C1 segment of cervical spinal cord (tissue), 14 donors: ENCODE measurements at regions not wholly inside any gene's neighbourhood (a gene's known extent, or its start where the extent isn't known, plus 50 kb on each side); places are given as distances from the start of the nearest gene placed in this dataset.
"Not testable (repeated sequence)": the region's sequence is repeated elsewhere in the genome, so short reads cannot be mapped to it uniquely, and the experiment has no call there.

Source experiments
- DNase-seq, 14 donors: peaks; one replicate each; lab custom pipeline; 2025; lab: John Stamatoyannopoulos, UW

- DNase-seq, result no peak
Observed at GRCh38 chr1:99501871-99502270, 144.0 kb upstream of the PALMD start.

DNA sequence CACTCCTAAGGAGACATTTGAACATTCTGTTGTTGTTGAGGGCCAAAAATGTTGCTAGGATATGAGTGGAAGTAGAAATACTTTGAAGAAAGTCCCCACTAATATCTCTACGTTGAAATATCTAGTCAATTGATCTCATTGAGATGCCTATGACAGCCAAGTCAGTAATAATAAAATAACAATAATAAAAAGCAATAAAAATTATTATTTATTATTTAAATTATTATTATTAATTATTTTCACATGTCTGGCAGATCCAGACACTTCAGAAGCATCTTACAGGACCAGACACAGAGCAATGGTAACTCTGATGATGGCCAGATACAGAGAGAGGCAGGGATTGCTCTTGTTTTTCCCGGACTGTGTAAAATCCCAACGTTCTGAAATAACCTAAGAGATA, 143.5 kb upstream of the PALMD start:
- no peak for DNase-seq

GRCh38 chr1:99503276-99503747, 142.6 kb upstream of the PALMD start:
- peak in 1 of 14 donors; percentile 2 for DNase-seq

- no peak for DNase-seq
Observed at GRCh38 chr1:99504287-99504686, 141.6 kb upstream of the PALMD start.

DNA sequence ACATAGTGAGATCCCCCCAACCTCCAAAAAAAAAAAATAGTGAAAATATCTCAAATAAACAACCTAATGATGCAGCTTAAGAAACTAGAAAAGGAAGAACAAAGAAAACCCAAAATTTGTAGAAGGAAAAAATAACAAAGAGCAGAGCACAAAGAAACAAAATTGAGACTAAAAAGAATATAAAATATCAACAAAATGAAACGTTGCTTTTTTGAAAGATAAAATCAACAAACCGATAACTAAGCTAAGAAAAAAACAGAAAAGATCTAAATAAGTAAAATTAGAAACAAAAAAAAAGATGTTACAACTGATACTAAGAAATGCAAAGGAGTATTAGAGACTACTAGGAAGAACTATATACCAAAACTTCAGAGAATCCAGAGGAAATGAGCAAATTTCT, 139.3 kb upstream of the PALMD start:
- DNase-seq, result no peak

- not testable (repeated sequence) for DNase-seq
Observed at GRCh38 chr1:99507446-99507845, 138.5 kb upstream of the PALMD start.

DNA sequence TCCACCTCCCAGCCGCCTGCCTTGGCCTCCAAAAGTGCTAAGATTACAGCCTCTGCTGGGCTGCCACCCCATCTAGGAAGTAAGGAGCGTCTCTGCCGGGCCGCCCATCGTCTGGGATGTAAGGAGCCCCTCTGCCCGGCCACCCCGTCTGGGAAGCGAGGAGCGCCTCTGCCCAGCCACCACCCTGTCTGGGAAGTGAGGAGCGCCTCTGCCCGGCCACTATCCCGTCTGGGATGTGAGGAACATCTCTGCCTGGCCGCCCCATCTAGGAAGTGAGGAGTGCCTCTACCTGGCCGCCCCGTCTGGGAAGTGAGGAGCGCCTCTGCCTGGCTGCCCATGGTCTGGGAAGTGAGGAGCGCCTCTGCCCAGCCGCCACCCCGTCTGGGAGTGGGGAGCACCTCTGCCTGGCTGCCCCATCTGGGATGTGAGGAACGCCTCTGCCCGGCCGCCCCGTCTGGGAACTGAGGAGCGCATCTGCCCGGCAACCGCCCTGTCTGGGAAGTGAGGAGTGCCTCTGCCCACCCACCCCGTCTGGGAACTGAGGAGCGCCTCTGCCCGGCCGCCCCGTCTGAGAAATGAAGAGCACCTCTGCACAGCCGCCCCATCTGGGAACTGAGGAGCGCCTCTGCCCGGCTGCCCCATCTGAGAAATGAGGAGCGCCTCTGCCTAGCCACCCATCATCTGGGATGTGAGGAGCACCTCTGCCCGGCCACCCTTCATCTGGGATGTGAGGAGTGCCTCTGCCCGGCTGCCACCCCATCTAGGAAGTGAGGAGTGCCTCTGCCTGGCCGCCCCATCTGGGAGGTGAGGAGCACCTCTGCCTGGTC, 137.8 kb upstream of the PALMD start:
- no peak for DNase-seq

DNA sequence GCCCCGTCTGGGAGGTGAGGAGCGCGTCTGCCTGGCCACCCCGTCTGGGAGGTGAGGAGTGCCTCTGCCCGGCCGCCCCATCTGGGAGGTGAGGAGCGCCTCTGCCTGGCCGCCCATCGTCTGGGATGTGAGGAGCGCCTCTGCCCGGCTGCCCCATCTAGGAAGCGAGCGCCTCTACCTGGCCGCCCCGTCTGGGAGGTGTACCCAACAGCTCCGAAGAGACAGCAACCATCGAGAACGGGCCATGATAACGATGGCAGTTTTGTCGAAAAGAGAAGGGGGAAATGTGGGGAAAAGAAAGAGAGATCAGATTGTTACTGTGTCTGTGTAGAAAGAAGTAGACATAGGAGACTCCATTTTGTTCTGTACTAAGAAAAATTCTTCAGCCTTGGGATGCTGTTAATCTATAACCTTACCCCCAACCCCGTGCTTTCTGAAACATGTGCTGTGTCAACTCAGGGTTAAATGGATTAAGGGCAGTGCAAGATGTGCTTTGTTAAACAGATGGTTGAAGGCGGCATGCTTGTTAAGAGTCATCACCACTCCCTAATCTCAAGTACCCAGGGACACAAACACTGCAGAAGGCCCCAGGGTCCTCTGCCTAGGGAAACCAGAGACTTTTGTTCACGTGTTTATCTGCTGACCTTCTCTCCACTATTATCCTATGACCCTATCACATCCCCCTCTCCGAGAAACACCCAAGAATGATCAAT, 137.0 kb upstream of the PALMD start:
- DNase-seq, result not testable (repeated sequence)

DNA sequence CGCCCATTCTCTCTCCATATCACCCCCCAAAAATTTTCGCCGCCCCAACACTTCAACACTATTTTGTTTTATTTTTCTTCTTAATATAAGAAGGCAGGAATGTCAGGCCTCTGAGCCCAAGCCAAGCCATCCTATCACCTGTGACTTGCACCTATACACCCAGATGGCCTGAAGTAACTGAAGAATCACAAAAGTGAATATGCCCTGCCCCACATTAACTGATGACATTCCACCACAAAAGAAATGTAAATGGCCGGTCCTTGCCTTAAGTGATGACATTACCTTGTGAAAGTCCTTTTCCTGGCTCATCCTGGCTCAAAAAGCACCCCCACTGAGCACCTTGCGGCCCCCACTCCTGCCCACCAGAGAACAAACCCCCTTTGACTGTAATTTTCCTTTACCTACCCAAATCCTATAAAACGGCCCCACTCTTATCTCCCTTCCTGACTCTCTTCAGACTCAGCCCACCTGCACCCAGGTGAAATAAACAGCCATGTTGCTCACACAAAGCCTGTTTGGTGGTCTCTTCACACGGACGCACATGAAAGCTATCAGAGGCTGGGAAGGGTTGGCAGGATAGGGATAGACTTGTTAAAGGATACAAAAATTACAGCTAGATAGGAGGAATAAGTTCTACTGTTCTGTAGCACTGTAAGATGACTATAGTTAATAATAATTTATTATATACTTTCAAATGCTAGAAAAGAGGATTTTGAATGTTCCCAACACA, 130.9 kb upstream of the PALMD start:
- DNase-seq, result not testable (repeated sequence)

- DNase-seq, result no peak
Observed at GRCh38 chr1:99516141-99516540, 129.8 kb upstream of the PALMD start.

DNA sequence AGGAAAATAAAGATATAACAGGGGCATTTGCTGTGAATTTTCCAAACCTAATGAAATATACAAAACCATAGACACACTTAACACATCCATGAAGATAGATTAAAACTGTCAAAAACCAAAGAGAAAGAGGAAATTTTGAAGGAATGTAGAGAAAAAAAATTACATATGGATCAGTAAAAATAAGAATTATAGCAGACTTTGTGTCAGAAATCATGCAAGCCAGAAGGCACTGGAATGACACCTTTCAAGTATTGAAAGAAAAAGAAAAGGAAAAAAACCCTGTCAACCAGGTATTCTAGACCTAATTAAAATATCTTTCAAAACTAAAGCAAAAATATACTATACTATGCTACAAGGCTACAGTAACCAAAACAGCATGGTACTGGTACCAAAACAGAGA, 125.8 kb upstream of the PALMD start:
- DNase-seq, result no peak

GRCh38 chr1:99525331-99525730, 120.6 kb upstream of the PALMD start:
- DNase-seq, result no peak

GRCh38 chr1:99527078-99527477, 118.8 kb upstream of the PALMD start:
- no peak for DNase-seq

DNA sequence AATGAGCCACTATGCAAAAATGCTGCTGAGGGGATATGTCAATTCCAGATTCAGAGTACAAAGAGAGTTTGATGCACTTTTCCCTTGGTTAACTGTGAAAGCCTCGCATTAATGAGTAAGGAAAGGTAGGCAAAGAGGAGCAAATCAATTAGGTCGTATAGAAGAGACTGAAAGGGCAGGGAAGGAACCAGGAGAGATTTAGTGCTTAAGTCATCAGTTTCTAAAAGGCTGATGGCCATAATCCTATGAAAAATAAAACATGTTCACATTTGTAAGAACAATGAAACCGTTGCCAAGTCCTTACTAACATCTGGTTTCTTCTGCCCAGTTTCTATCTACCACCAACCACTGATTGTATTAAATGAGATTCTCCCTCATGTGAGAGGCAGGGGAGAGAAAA, 118.4 kb upstream of the PALMD start:
- no peak for DNase-seq

DNA sequence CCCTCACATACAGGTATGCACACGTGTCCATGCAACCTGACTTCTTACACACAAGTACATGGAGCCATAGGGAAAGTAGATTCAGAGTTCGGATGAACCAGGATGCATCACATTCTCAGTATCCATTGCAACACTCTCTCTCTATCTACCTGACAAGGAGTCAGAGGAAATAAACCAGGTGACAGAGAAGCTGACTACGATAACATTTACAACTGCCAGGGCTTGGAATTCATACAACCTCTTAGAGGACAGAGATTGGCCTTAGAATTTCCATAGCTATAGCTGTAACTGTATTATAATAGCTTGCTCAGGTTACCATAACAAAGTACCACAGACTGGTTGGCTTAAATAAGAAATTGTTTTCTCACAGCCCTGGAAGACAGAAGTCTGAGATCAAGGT, 116.9 kb upstream of the PALMD start:
- DNase-seq, result no peak

- no peak for DNase-seq
Observed at GRCh38 chr1:99531578-99532275, 114.2 kb upstream of the PALMD start.

GRCh38 chr1:99532276-99532580, 113.7 kb upstream of the PALMD start:
- peak in 1 of 14 donors; percentile 3 for DNase-seq

DNA sequence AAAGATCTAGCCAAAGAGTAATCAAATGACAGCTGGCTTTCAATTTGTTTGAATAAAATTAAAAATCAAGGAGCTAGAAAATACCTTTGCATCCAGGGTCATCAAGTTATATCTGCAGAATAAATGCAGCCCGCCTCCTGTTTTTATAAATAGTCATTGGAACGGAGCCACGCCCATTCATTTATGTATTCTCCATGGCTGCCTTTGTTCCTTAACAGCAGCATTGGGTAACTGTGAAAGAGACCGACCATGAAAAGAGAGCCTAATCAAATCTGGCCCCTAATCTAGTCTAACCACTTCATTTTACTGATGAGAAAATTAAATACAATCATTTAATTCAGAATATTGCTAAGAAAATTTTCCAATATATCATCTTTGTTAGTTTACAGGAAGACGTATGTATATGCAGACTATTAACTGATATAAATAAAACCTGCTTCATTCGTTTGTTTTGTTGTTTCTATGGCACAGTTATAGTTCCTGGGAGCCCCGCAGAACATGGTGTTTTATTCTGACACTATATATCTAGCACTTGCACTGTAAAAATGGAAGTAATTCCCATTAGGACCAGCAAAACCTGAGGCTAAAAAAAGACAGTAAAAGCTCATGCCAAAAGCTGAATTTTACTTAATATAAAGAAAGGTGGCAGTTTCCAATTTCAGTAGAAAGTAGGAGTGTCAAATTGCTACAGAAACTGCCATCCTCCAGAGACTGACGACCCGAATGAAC, 111.8 kb upstream of the PALMD start:
- DNase-seq, result no peak

- DNase-seq, result no peak
Observed at GRCh38 chr1:99534638-99534930, 111.3 kb upstream of the PALMD start.

GRCh38 chr1:99535470-99536164, 110.3 kb upstream of the PALMD start:
- DNase-seq, result no peak
